T47D (cell line): ENCODE measurements at regions not wholly inside any gene's neighbourhood (a gene's known extent, or its start where the extent isn't known, plus 50 kb on each side); places are given as distances from the start of the nearest gene placed in this dataset.
"Not testable (repeated sequence)": the region's sequence is repeated elsewhere in the genome, so short reads cannot be mapped to it uniquely, and the experiment has no call there.

Experiments
- DNase-seq, 2 experiments: peaks; one replicate each; pipeline versions ENCODE4 v3.0.0 to v3.0.0-alpha.2; 2011 to 2012; ENCODE audit warnings: low read depth in 1 of 2, low spot score in 1 of 2
- JUND ChIP-seq: IDR thresholded peaks from 2 replicates; pipeline ENCODE4 v1.6.1; 2012; ENCODE audit warnings: low read depth
- in situ Hi-C: cut with HindIII; loops from 2 replicates; pipeline ENCODE4 v1.10.0; 2016; ENCODE audit warnings: low sequenced_read_pairs, low pct_unique_long_range_greater_than_20kb

DNA sequence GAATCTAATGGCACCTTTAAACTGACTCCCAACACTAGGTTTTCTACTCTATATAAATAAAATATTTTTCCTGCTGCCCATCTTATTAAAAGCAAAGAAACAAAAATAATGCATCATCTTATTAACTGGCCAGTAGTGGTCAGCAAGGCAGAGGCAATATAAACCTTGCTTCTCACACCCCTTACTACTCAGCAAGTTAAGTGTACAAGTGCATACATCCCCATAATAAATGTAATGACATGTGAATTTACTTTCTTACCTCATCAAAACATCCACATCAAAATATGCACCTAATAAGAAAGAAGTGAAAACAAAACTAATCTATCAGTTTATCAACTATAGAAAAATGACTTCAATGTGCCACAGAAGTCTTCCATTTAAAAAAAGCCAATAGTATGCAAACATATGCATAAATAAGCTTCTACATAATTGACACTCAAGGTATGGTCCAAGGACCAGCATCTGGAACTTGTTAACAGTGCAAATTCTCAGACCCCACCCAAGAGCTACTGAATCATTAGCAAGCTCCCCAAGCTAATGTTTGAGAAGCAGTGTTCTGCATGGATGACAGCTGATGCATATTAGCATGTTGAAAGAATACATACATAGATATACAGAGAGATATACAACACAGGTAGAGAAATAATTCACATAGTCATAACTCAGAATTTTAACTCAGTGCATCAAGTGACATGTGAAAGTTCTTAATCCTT lies 182.7 kb downstream of the C7orf25 start:
- in situ Hi-C loops, result no loop called here
- no peak for DNase-seq
- no peak for TF ChIP-seq JUND

DNA sequence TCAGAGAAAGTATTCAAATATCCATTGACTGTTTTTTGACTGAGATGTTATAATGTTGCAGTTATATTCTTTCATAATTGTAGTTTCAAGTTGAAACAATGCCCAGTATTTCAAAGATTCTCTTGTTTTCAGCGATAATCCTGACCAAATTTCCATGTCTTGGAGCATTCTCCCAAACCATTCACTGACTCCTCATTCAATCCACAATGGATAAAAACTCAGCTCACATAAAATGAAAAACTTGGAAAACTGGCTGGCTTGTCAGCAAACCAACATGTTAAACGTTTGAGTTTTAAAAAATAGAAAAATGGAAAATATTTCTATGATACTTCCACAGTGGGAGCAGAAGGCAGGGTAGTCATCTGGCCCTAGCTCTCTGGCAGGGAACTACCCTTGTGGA lies 184.4 kb downstream of the C7orf25 start:
- in situ Hi-C loops, result no loop called here
- TF ChIP-seq JUND, result no peak
- DNase-seq, result no peak

GRCh38 chr7:42726066-42726785 lies 185.6 kb downstream of the C7orf25 start:
- TF ChIP-seq JUND, result no peak
- in situ Hi-C loops, result no loop called here

GRCh38 chr7:42722716-42723115 lies 189.2 kb downstream of the C7orf25 start:
- no peak for DNase-seq
- TF ChIP-seq JUND, result no peak
- in situ Hi-C loops, result no loop called here

More at GRCh38 chr7:42726066-42726785, 185.6 kb downstream of the C7orf25 start:
- no peak for DNase-seq

DNA sequence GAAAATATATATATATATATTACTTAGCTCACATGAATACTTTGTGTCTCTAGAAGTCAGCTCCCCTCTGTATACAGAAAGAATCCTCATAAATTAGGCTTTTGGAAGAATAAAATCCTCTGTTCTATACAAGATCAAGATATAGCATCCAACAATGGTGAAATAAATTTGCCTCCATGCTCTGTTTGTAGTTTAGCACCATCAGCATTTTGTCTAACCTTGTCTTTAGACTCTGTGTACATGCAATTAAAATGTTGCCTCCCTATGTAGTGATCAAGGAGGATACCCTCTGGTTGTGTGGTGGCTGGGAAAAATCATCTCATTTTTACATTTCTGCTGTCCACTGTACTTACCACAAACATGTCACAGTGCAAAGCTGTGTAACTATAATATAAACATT lies 189.7 kb downstream of the C7orf25 start:
- DNase-seq, result no peak
- in situ Hi-C loops, result no loop called here
- no peak for TF ChIP-seq JUND

DNA sequence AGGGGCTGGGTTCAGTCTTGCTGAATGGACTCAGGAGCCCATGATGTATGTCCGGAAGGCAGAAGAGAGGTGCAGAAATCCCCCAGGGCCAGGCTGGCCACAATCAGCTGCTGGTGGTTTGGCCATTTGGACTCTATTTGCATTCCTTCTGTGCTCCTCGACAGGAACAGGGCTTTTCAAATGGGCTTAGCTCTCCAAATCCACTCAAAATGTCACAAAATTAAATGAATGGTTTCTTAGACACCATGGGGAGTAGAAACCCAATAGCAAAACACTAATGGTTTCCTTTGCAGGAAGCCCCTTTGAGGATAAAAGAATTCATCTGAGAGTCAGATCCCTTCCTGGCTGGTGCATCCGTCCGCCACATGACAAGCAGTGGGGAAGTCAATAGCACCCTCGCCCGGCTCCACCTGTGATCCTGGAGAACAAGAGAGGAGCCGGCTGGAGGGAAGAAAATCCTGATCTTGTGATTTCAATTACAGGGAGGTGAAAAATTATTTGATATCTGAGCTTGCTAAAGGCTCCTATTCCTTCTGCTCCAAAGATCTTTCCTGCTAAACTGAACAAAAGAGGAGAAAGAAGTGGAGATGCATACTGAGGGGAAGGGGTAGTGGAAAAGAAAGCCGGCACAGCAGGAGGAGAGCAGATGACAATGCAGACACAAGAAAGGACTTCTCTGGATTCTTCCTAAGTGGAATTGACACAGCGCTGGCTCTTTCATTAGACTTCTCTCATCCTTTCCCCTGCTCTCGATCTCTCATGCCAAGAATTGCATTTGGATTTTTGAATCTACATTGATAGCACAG lies 190.7 kb downstream of the C7orf25 start:
- no peak for TF ChIP-seq JUND
- in situ Hi-C loops, result no loop called here
- no peak for DNase-seq

DNA sequence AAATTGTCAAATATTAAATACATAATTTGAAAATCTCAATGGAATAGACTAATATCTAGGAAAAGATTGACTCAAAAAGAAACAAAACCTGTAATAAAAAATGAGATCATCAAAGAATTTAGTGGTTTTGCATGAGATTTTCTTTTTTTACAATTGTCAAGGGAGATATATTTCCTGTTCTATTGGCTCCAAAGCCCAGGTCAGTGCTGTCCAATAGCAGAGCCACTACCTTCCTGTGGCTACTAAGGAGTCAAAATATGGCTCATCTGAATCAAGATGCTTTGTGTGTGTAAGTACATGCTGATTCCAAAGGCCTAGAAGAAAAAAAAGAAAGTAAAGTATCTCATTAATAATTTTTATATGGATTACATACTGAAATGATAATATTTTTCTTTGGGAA lies 191.9 kb downstream of the C7orf25 start:
- in situ Hi-C loops, result no loop called here
- no peak for DNase-seq
- TF ChIP-seq JUND, result no peak

- in situ Hi-C loops, DNase-seq: not testable (repeated sequence)
Observed at GRCh38 chr7:42718466-42718865, 193.4 kb downstream of the C7orf25 start.

- DNase-seq, result no peak
- no peak for TF ChIP-seq JUND
- in situ Hi-C loops, result no loop called here
Observed at GRCh38 chr7:42714356-42714755, 197.5 kb downstream of the C7orf25 start.

GRCh38 chr7:42709284-42709683 lies 202.6 kb downstream of the C7orf25 start:
- no peak for TF ChIP-seq JUND
- in situ Hi-C loops, result no loop called here
- DNase-seq, result no peak

GRCh38 chr7:42704710-42705109 lies 207.2 kb downstream of the C7orf25 start:
- no peak for DNase-seq
- in situ Hi-C loops, result no loop called here

GRCh38 chr7:42702647-42703046 lies 209.2 kb downstream of the C7orf25 start:
- no peak for TF ChIP-seq JUND
- in situ Hi-C loops, result no loop called here

More at GRCh38 chr7:42704710-42705109, 207.2 kb downstream of the C7orf25 start:
- TF ChIP-seq JUND, result no peak

More at GRCh38 chr7:42702647-42703046, 209.2 kb downstream of the C7orf25 start:
- DNase-seq, result no peak
